DOHH2 (cell line): ENCODE measurements at regions not wholly inside any gene's neighbourhood (a gene's known extent, or its start where the extent isn't known, plus 50 kb on each side); places are given as distances from the start of the nearest gene placed in this dataset.

Source experiments
- H3F3A ChIP-seq: fragments of 200-600 bp; sonication (generic), shearing (Covaris generic); 2 replicates; pipeline ENCODE4 v1.6.0; 2016; ENCODE audit warnings: antibody characterized with exemption, mild to moderate bottlenecking; ENCODE audit not compliant: control insufficient read depth, insufficient read depth
- H3K27ac ChIP-seq: fragments of 200-600 bp; sonication (generic); 2 replicates; pipeline ENCODE4 v1.5.1; 2014; ENCODE audit warnings: low read depth, mild to moderate bottlenecking, low read length, moderate library complexity
- H3K27me3 ChIP-seq: fragments of 200-600 bp; sonication (generic); 2 replicates; pipeline ENCODE4 v1.6.1; 2014; ENCODE audit warnings: mild to moderate bottlenecking, low read length, mixed read lengths; ENCODE audit not compliant: control insufficient read depth
- H3K36me3 ChIP-seq: fragments of 200-600 bp; sonication (generic); 2 replicates; pipeline ENCODE4 v1.6.1; 2014; ENCODE audit warnings: mild to moderate bottlenecking, low read length, moderate library complexity, mixed read lengths; ENCODE audit not compliant: control insufficient read depth
- H3K4me1 ChIP-seq: fragments of 200-600 bp; sonication (generic); 2 replicates; pipeline ENCODE4 v1.6.1; 2014; ENCODE audit warnings: mild to moderate bottlenecking, low read length, mixed read lengths; ENCODE audit not compliant: control insufficient read depth
- H3K4me2 ChIP-seq: fragments of 200-600 bp; sonication (generic); 2 replicates; pipeline ENCODE4 v1.6.0; 2014; ENCODE audit warnings: mild to moderate bottlenecking, low read length, moderate library complexity
- H3K4me3 ChIP-seq: fragments of 200-600 bp; sonication (generic); 2 replicates; pipeline ENCODE4 v1.5.1; 2014; ENCODE audit warnings: mild to moderate bottlenecking, low read length, mixed read lengths
- H3K79me2 ChIP-seq: fragments of 200-600 bp; sonication (generic); 2 replicates; pipeline ENCODE4 v1.6.1; 2014; ENCODE audit warnings: mild to moderate bottlenecking, low read length, mixed read lengths; ENCODE audit not compliant: control insufficient read depth
- H3K9me2 ChIP-seq: fragments of 200-600 bp; sonication (generic); replicated peaks from 2 replicates; pipeline ENCODE4 v1.6.1; 2014; ENCODE audit warnings: mild to moderate bottlenecking, low read length, mixed read lengths; ENCODE audit not compliant: control insufficient read depth
- H3K9me3 ChIP-seq: fragments of 200-600 bp; sonication (generic); 2 replicates; pipeline ENCODE4 v1.6.1; 2014; ENCODE audit warnings: antibody characterized with exemption, low read length, mixed read lengths; ENCODE audit not compliant: control insufficient read depth, insufficient read depth
- H4K20me1 ChIP-seq: fragments of 200-600 bp; sonication (generic); 2 replicates; pipeline ENCODE4 v1.6.0; 2014; ENCODE audit warnings: low read depth, mild to moderate bottlenecking, antibody characterized with exemption, low read length, moderate library complexity; ENCODE audit not compliant: control insufficient read depth, insufficient read depth
- EZH2phosphoT487 ChIP-seq: fragments of 200-600 bp; sonication (generic); IDR thresholded peaks from 2 replicates; pipeline ENCODE4 v1.6.1; 2017; ENCODE audit warnings: borderline replicate concordance, mild to moderate bottlenecking, antibody characterized with exemption, low read length, moderate library complexity, mixed read lengths
- TF ChIP-seq, protein P1 (sequence below): fragments of 200-600 bp; sonication (generic); IDR thresholded peaks from one replicate; pipeline ENCODE4 v1.5.1; 2014; ENCODE audit warnings: antibody characterized with exemption, mild to moderate bottlenecking, low read depth, low read length; ENCODE audit not compliant: poor library complexity, severe bottlenecking

DNA sequence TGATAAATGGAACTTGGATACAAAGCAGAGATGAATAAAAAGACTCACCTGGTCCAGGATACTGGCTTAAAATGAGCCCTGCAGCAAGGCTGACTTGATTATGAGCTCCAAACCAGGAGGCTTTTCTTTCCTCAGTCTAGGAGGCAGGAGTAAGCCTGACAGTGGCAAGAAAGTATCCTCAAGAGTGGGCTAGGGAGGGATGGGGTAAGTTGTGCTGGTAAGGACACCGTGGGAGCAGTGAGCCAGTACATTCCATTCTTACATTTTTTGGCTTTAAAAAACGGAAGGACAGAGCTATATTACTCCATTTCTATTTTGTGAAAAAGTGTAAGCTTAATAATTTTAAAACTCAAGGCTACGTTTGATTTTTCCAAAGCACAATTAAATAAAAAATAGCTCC is 187.1 kb upstream of the DDI1 start:
- Histone ChIP-seq H3K27me3 (no peaks in the 10 kb centered on the region), H4K20me1 (no peaks in the 10 kb centered on the region), H3K27ac (no peak overlapping the region), H3K4me1 (peaks cover 11% of the 10 kb centered on the region), H3F3A (no peaks in the 10 kb centered on the region), H3K79me2 (no peaks in the 10 kb centered on the region), H3K4me3 (no peak overlapping the region), H3K9me2 (no peaks in the 10 kb centered on the region), H3K36me3 (no peaks in the 10 kb centered on the region), H3K4me2 (no peak overlapping the region), H3K9me3 (no peaks in the 10 kb centered on the region)
- TF ChIP-seq, protein P1, sequence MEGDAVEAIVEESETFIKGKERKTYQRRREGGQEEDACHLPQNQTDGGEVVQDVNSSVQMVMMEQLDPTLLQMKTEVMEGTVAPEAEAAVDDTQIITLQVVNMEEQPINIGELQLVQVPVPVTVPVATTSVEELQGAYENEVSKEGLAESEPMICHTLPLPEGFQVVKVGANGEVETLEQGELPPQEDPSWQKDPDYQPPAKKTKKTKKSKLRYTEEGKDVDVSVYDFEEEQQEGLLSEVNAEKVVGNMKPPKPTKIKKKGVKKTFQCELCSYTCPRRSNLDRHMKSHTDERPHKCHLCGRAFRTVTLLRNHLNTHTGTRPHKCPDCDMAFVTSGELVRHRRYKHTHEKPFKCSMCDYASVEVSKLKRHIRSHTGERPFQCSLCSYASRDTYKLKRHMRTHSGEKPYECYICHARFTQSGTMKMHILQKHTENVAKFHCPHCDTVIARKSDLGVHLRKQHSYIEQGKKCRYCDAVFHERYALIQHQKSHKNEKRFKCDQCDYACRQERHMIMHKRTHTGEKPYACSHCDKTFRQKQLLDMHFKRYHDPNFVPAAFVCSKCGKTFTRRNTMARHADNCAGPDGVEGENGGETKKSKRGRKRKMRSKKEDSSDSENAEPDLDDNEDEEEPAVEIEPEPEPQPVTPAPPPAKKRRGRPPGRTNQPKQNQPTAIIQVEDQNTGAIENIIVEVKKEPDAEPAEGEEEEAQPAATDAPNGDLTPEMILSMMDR, result no peak
- no peak for TF ChIP-seq EZH2phosphoT487

DNA sequence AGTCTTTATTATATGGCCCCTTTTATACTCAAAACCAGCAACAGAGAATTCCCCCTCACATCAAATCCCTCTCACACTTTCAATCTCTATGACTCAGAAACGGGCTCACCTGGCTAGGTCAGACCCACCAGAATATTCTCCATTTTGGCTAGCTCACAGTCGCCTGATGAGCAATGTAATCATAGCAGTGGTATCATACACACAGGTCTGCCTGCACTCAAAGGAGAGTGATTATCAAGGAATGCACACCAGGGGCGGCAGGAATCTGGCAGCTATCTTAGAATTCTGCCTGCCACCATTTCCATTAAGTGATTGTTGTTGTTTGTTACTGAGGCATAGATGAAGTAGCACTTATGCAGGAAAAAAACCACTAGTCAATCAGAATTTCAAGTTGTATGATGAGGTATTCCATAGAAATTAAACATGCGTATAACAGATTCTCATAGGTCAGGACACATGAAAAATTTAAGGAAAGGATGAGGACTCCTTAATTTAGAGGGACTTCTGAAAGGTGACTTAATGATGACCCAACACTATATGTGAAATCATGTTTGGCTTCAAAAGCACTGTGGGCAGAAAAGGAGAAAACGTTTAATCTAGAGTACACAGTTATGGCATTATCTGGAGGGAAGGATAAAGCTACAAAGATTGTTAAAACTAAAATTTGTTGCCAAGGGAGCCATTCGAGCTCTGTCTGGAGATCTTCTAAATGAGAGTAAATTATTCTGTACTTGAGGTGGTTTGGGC is 185.8 kb upstream of the DDI1 start:
- no peaks in the 10 kb centered on the region for H4K20me1 ChIP-seq
- no peaks in the 10 kb centered on the region for H3K4me1 ChIP-seq
- H3F3A ChIP-seq, result no peaks in the 10 kb centered on the region
- H3K79me2 ChIP-seq, result no peaks in the 10 kb centered on the region
- no peak overlapping the region for H3K4me3 ChIP-seq
- H3K27ac ChIP-seq, result no peak overlapping the region
- H3K9me2 ChIP-seq, result no peaks in the 10 kb centered on the region
- no peaks in the 10 kb centered on the region for H3K36me3 ChIP-seq
- H3K27me3 ChIP-seq, result no peaks in the 10 kb centered on the region
- H3K4me2 ChIP-seq, result no peak overlapping the region
- TF ChIP-seq EZH2phosphoT487, result no peak
- TF ChIP-seq, protein P1, result no peak
- no peaks in the 10 kb centered on the region for H3K9me3 ChIP-seq

DNA sequence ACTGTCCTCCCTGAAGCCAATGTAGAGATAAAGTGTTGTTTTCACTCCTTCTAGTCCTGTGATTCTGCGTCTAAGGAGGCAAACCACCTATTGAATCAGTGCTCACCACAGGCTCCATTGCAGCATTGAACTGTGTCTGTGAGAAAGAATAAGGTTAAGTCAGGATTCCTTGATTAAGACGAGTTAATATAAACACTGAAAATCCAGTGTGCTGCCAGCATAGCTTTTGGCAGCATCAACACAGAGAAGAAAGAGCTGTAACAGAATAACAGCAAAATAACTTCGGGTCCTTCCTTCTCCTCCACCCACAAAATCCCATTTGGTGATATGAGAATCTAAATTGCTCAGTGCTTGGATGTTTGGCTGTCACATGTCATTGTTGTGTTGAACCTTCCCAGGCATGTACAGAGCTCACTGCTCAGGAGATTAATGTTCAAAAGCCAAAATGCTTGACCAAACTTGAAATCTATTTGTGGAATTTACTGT is 185.2 kb upstream of the DDI1 start:
- H3F3A ChIP-seq, result no peaks in the 10 kb centered on the region
- TF ChIP-seq, protein P1, result no peak
- TF ChIP-seq EZH2phosphoT487, result no peak
- no peak overlapping the region for H3K4me2 ChIP-seq

More for the DNA sequence above, 185.2 kb upstream of the DDI1 start:
- Histone ChIP-seq H3K27me3 (no peaks in the 10 kb centered on the region), H3K9me3 (no peaks in the 10 kb centered on the region), H3K4me1 (no peaks in the 10 kb centered on the region), H3K36me3 (no peaks in the 10 kb centered on the region), H4K20me1 (no peaks in the 10 kb centered on the region), H3K27ac (no peak overlapping the region), H3K4me3 (no peak overlapping the region), H3K9me2 (no peaks in the 10 kb centered on the region), H3K79me2 (no peaks in the 10 kb centered on the region)
